ENCODE measurements at regions not wholly inside any gene's neighbourhood (a gene's known extent, or its start where the extent isn't known, plus 50 kb on each side); places are given as distances from the start of the nearest gene placed in this dataset.

- Histone ChIP-seq H2AFZ (ENCODE audit: low read length) (no peak overlapping the region), H3K27me3 (ENCODE audit: control insufficient read depth in 1 of 2, insufficient read depth in 2 of 2, low read length in 2 of 2) (no peaks in the 10 kb centered on the region), H3K4me3 (replicated peaks in 1 of 3; ENCODE audit: insufficient read depth in 1 of 3, low read depth in 2 of 3, low read length in 3 of 3) (no peak overlapping the region), H3K79me2 (ENCODE audit: insufficient read depth, low read length) (no peaks in the 10 kb centered on the region), H3K9me3 (ENCODE audit: low read length) (no peaks in the 10 kb centered on the region), H3K4me1 (ENCODE audit: insufficient read depth, low read length) (no peaks in the 10 kb centered on the region), H4K20me1 (ENCODE audit: insufficient read depth, low read length) (no peaks in the 10 kb centered on the region), H3K4me2 (ENCODE audit: low read depth, low read length) (no peak overlapping the region), H3K36me3 (replicated peaks in 1 of 2; ENCODE audit: control insufficient read depth in 1 of 2, insufficient read depth in 2 of 2, low read length in 2 of 2) (no peaks in the 10 kb centered on the region), H3K27ac (ENCODE audit: extremely low read length, insufficient read depth, low read length) (no peak overlapping the region), H3K9ac (ENCODE audit: insufficient read depth, low read depth, low read length) (no peak overlapping the region)
- DNase-seq (ENCODE audit: low spot score) (no peak), ATAC-seq (no peak), FAIRE-seq (no peak)
- in situ Hi-C loops (cut with HindIII; ENCODE audit: extremely low pct_ligation_motif_present, low pct_unique_long_range_greater_than_20kb) = no loop called here
- POLR2A ChIA-PET = no interaction called here
- WGBS (ENCODE audit: low lambda C conversion rate) = 15% methylated on average over 3 of the region's 3 CpGs
- CTCF ChIA-PET (ENCODE audit: low intra/inter-chr PET ratio, low total read pairs) = no interaction called here
- intact Hi-C loops (cut with micrococcal nuclease; ENCODE audit: unreplicated experiment) = no loop called here
- TF ChIP-seq BRCA1 (CRISPR knock-in tag; IDR thresholded peaks at IDR 0.05) = no peak
- TF ChIP-seq, protein P1, sequence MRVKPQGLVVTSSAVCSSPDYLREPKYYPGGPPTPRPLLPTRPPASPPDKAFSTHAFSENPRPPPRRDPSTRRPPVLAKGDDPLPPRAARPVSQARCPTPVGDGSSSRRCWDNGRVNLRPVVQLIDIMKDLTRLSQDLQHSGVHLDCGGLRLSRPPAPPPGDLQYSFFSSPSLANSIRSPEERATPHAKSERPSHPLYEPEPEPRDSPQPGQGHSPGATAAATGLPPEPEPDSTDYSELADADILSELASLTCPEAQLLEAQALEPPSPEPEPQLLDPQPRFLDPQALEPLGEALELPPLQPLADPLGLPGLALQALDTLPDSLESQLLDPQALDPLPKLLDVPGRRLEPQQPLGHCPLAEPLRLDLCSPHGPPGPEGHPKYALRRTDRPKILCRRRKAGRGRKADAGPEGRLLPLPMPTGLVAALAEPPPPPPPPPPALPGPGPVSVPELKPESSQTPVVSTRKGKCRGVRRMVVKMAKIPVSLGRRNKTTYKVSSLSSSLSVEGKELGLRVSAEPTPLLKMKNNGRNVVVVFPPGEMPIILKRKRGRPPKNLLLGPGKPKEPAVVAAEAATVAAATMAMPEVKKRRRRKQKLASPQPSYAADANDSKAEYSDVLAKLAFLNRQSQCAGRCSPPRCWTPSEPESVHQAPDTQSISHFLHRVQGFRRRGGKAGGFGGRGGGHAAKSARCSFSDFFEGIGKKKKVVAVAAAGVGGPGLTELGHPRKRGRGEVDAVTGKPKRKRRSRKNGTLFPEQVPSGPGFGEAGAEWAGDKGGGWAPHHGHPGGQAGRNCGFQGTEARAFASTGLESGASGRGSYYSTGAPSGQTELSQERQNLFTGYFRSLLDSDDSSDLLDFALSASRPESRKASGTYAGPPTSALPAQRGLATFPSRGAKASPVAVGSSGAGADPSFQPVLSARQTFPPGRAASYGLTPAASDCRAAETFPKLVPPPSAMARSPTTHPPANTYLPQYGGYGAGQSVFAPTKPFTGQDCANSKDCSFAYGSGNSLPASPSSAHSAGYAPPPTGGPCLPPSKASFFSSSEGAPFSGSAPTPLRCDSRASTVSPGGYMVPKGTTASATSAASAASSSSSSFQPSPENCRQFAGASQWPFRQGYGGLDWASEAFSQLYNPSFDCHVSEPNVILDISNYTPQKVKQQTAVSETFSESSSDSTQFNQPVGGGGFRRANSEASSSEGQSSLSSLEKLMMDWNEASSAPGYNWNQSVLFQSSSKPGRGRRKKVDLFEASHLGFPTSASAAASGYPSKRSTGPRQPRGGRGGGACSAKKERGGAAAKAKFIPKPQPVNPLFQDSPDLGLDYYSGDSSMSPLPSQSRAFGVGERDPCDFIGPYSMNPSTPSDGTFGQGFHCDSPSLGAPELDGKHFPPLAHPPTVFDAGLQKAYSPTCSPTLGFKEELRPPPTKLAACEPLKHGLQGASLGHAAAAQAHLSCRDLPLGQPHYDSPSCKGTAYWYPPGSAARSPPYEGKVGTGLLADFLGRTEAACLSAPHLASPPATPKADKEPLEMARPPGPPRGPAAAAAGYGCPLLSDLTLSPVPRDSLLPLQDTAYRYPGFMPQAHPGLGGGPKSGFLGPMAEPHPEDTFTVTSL (CRISPR knock-in tag; IDR thresholded peaks at IDR 0.05; ENCODE audit: borderline replicate concordance) = no peak
- TF ChIP-seq, protein P2, sequence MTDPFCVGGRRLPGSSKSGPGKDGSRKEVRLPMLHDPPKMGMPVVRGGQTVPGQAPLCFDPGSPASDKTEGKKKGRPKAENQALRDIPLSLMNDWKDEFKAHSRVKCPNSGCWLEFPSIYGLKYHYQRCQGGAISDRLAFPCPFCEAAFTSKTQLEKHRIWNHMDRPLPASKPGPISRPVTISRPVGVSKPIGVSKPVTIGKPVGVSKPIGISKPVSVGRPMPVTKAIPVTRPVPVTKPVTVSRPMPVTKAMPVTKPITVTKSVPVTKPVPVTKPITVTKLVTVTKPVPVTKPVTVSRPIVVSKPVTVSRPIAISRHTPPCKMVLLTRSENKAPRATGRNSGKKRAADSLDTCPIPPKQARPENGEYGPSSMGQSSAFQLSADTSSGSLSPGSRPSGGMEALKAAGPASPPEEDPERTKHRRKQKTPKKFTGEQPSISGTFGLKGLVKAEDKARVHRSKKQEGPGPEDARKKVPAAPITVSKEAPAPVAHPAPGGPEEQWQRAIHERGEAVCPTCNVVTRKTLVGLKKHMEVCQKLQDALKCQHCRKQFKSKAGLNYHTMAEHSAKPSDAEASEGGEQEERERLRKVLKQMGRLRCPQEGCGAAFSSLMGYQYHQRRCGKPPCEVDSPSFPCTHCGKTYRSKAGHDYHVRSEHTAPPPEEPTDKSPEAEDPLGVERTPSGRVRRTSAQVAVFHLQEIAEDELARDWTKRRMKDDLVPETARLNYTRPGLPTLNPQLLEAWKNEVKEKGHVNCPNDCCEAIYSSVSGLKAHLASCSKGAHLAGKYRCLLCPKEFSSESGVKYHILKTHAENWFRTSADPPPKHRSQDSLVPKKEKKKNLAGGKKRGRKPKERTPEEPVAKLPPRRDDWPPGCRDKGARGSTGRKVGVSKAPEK (CRISPR knock-in tag; IDR thresholded peaks at IDR 0.05; ENCODE audit: borderline replicate concordance) = no peak
- no peak for TF ChIP-seq RAD51 (IDR thresholded peaks at IDR 0.05; ENCODE audit: borderline replicate concordance)
- TF ChIP-seq ZSCAN30 (CRISPR knock-in tag; IDR thresholded peaks at IDR 0.05) = no peak
- TF ChIP-seq NR3C1 (CRISPR knock-in tag; IDR thresholded peaks at IDR 0.05) = no peak
- TF ChIP-seq ZBTB49 (CRISPR knock-in tag; IDR thresholded peaks at IDR 0.05; ENCODE audit: borderline replicate concordance) = no peak
- TF ChIP-seq, protein P3, sequence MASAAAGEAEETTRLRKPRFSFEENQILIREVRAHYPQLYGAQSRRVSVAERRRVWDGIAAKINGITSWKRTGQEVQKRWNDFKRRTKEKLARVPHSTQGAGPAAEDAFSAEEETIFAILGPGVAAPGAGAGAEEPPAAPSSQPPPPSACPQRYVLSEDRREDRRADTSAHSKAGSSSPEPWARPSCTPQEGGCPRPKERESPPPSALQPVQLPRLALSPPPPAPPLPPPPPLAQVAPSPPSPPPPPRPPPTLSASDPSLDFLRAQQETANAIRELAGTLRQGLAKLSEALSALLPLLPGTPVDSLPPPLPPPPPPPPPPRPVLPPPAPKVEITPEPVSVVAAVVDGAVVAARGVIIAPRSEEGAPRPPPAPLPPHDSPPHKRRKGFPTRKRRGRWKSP (CRISPR knock-in tag; IDR thresholded peaks at IDR 0.05) = no peak
- BruUV-seq (replicated peaks) = no TSS peak
Measured at GRCh38 chr4:132556316-132556715, 592.8 kb upstream of the PCDH10 start.

Data from HepG2 (cell line).